Thymus (tissue), 11 donors: ENCODE measurements at regions not wholly inside any gene's neighbourhood (a gene's known extent, or its start where the extent isn't known, plus 50 kb on each side); places are given as distances from the start of the nearest gene placed in this dataset.

Experiments used
- DNase-seq, 9 donors: peaks; one replicate each; pipeline ENCODE4 v3.0.0-alpha.2; 2013; ENCODE audit warnings: low spot score in 9 of 9, low read depth in 6 of 9, missing footprints in 1 of 9
- H3K27ac ChIP-seq, 2 donors: one replicate each; pipeline ENCODE4 v1.5.1; 2013; ENCODE audit warnings: control low read depth in 1 of 2, low read depth in 1 of 2, low read length in 1 of 2, mild to moderate bottlenecking in 1 of 2, moderate library complexity in 1 of 2
- H3K27me3 ChIP-seq, 2 donors: one replicate each; pipeline ENCODE4 v1.5.1; 2013; ENCODE audit warnings: low read length in 1 of 2; ENCODE audit not compliant: control insufficient read depth in 2 of 2, insufficient read depth in 1 of 2
- H3K36me3 ChIP-seq, 2 donors: one replicate each; pipeline ENCODE4 v1.5.1; 2013; ENCODE audit warnings: low read length in 1 of 2, mild to moderate bottlenecking in 1 of 2, moderate library complexity in 1 of 2; ENCODE audit not compliant: control insufficient read depth in 2 of 2, insufficient read depth in 2 of 2
- H3K4me1 ChIP-seq, 2 donors: one replicate each; pipeline ENCODE4 v1.5.1; 2013; ENCODE audit warnings: low read length in 2 of 2; ENCODE audit not compliant: control insufficient read depth in 2 of 2, insufficient read depth in 2 of 2
- H3K4me3 ChIP-seq, 2 donors: one replicate each; pipeline ENCODE4 v1.5.1; 2013; ENCODE audit warnings: low read length in 2 of 2, control low read depth in 1 of 2, mild to moderate bottlenecking in 1 of 2
- H3K9me3 ChIP-seq, 2 donors: one replicate each; pipeline ENCODE4 v1.5.1; 2013; ENCODE audit warnings: low read length in 1 of 2, mild to moderate bottlenecking in 1 of 2; ENCODE audit not compliant: control insufficient read depth in 2 of 2, insufficient read depth in 1 of 2
- WGBS: extraction: QIAGEN DNeasy Blood & Tissue Kit; methylation state at CpG from one replicate; pipeline ENCODE4 v1.1.7; 2013; 5-methylcytosine and 5-hydroxymethylcytosine counted together
- donor health status: healthy.

- 22% methylated on average over 9 of the region's 9 CpGs for WGBS
- no peak overlapping the region for H3K4me3 ChIP-seq
- no peak overlapping the region for H3K27ac ChIP-seq
These were observed 122.1 kb upstream of the SPATA13 start for GRCh38 chr13:24038405-24038804.

GRCh38 chr13:24038841-24039330, 121.6 kb upstream of the SPATA13 start:
- Histone ChIP-seq H3K36me3 (no peaks in the 10 kb centered on the region), H3K9me3 (no peaks in the 10 kb centered on the region), H3K27me3 (no peaks in the 10 kb centered on the region), H3K4me1 (no peaks in the 10 kb centered on the region), H3K27ac (no peak overlapping the region), H3K4me3 (no peak overlapping the region)
- WGBS = 56% methylated on average over 3 of the region's 3 CpGs
- no peak for DNase-seq

More at GRCh38 chr13:24038405-24038804, 122.1 kb upstream of the SPATA13 start:
- Histone ChIP-seq H3K4me1 (no peaks in the 10 kb centered on the region), H3K9me3 (no peaks in the 10 kb centered on the region), H3K27me3 (no peaks in the 10 kb centered on the region), H3K36me3 (no peaks in the 10 kb centered on the region)
- DNase-seq = no peak

GRCh38 chr13:24039621-24040475, 120.7 kb upstream of the SPATA13 start:
- Histone ChIP-seq H3K36me3 (no peaks in the 10 kb centered on the region), H3K27me3 (no peaks in the 10 kb centered on the region), H3K4me1 (no peaks in the 10 kb centered on the region), H3K4me3 (no peak overlapping the region), H3K27ac (no peak overlapping the region), H3K9me3 (no peaks in the 10 kb centered on the region)
- WGBS = 93% methylated on average over 7 of the region's 7 CpGs
- DNase-seq = no peak

GRCh38 chr13:24040835-24041234, 119.7 kb upstream of the SPATA13 start:
- H3K4me1 ChIP-seq = no peaks in the 10 kb centered on the region
- no peak for DNase-seq
- no peak overlapping the region for H3K27ac ChIP-seq
- H3K9me3 ChIP-seq = no peaks in the 10 kb centered on the region
- no peaks in the 10 kb centered on the region for H3K27me3 ChIP-seq
- H3K36me3 ChIP-seq = no peaks in the 10 kb centered on the region
- 74% methylated on average over 3 of the region's 3 CpGs for WGBS
- H3K4me3 ChIP-seq = no peak overlapping the region

- WGBS = 82% methylated on average over 13 of the region's 13 CpGs
- Histone ChIP-seq H3K36me3 (no peaks in the 10 kb centered on the region), H3K9me3 (no peaks in the 10 kb centered on the region), H3K4me1 (no peaks in the 10 kb centered on the region), H3K4me3 (no peak overlapping the region), H3K27ac (no peak overlapping the region), H3K27me3 (no peaks in the 10 kb centered on the region)
- no peak for DNase-seq
These were observed 118.8 kb upstream of the SPATA13 start for GRCh38 chr13:24041651-24042225.

- no peaks in the 10 kb centered on the region for H3K36me3 ChIP-seq
These were observed 117.6 kb upstream of the SPATA13 start for GRCh38 chr13:24042710-24043440.

GRCh38 chr13:24043590-24044350, 116.8 kb upstream of the SPATA13 start:
- H3K27ac ChIP-seq = no peak overlapping the region
- DNase-seq = no peak

More at GRCh38 chr13:24042710-24043440, 117.6 kb upstream of the SPATA13 start:
- DNase-seq = no peak
- no peak overlapping the region for H3K4me3 ChIP-seq
- H3K9me3 ChIP-seq = peaks cover 1 to 5% of the 10 kb centered on the region in 2 donors
- no peaks in the 10 kb centered on the region for H3K4me1 ChIP-seq
- H3K27ac ChIP-seq = no peak overlapping the region
- 74% methylated on average over 17 of the region's 17 CpGs for WGBS
- no peaks in the 10 kb centered on the region for H3K27me3 ChIP-seq

GRCh38 chr13:24045597-24045996, 114.9 kb upstream of the SPATA13 start:
- no peak for DNase-seq
- Histone ChIP-seq H3K9me3 (peaks cover 1 to 7% of the 10 kb centered on the region in 2 donors), H3K27me3 (no peaks in the 10 kb centered on the region), H3K36me3 (no peaks in the 10 kb centered on the region), H3K27ac (no peak overlapping the region), H3K4me1 (no peaks in the 10 kb centered on the region), H3K4me3 (no peak overlapping the region)
- 95% methylated on average over 4 of the region's 4 CpGs for WGBS

More at GRCh38 chr13:24043590-24044350, 116.8 kb upstream of the SPATA13 start:
- Histone ChIP-seq H3K9me3 (peaks cover 1 to 5% of the 10 kb centered on the region in 2 donors), H3K4me3 (no peak overlapping the region), H3K36me3 (no peaks in the 10 kb centered on the region), H3K27me3 (no peaks in the 10 kb centered on the region), H3K4me1 (no peaks in the 10 kb centered on the region)
- 80% methylated on average over 9 of the region's 9 CpGs for WGBS
